GM12864 (cell line): ENCODE measurements at regions not wholly inside any gene's neighbourhood (a gene's known extent, or its start where the extent isn't known, plus 50 kb on each side); places are given as distances from the start of the nearest gene placed in this dataset.

ENCODE experiments used
- DNase-seq: peaks from one replicate; pipeline ENCODE4 v3.0.0-alpha.2; 2011; ENCODE audit warnings: low read depth
- H3K4me3 ChIP-seq: 2 replicates; pipeline ENCODE4 v1.5.1; 2011; ENCODE audit warnings: mild to moderate bottlenecking, low read depth, low read length, control low read depth
- TF ChIP-seq, protein P1 (sequence below): IDR thresholded peaks from 2 replicates; pipeline ENCODE4 v1.5.1; 2011; ENCODE audit warnings: low read depth, mild to moderate bottlenecking, moderate library complexity, low read length, control low read depth, inconsistent platforms; ENCODE audit errors: missing control alignments

DNA sequence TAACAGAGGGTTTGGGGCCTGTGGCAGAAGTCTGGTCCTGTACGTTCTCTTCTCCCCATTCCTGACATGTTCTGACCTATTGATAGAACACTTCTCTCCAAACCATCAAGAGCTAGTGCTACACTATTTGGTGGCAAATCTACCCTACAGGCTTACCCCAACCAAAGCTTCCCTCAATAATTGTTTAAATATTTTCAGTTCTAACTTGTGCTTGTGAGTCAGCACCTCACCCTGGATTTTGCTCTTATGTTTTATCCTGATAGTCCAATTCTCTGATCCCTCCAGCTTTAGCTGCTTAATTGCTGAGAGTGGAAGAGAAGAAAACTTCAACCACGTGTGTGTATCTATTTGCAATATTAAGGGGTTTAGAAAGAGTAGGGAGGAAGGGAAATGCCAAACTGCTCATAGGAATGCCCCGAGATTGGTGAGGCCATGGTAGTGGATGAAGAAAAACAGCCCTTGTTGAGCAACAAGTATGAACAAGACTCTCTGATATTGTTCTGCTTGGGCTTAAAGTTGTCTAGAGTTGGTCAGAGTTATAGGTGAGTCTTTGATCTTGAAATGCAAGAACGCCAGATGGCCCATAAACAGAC lies 67.8 kb upstream of the PARD3B start:
- H3K4me3 ChIP-seq: no peak overlapping the region
- no peak for DNase-seq
- TF ChIP-seq, protein P1, sequence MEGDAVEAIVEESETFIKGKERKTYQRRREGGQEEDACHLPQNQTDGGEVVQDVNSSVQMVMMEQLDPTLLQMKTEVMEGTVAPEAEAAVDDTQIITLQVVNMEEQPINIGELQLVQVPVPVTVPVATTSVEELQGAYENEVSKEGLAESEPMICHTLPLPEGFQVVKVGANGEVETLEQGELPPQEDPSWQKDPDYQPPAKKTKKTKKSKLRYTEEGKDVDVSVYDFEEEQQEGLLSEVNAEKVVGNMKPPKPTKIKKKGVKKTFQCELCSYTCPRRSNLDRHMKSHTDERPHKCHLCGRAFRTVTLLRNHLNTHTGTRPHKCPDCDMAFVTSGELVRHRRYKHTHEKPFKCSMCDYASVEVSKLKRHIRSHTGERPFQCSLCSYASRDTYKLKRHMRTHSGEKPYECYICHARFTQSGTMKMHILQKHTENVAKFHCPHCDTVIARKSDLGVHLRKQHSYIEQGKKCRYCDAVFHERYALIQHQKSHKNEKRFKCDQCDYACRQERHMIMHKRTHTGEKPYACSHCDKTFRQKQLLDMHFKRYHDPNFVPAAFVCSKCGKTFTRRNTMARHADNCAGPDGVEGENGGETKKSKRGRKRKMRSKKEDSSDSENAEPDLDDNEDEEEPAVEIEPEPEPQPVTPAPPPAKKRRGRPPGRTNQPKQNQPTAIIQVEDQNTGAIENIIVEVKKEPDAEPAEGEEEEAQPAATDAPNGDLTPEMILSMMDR: no peak

DNA sequence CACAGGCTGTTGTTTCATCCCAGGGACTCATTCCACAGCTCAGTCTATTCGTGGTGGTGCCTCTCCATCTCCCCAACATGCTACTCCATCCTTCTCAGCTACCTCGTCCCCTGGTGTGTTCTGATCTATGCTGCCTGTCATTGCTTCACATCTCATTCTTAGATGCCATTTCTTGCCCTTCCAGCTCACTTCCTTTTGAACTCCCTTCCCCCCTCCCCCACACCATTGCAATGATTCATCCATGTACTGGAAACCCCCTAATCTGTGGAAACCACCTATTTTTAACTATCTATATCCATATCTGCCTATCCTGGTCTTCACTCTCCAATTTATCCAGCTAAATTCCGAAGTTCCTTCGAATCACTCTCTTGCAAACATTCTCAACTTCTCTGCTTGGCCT lies 65.7 kb upstream of the PARD3B start:
- H3K4me3 ChIP-seq: no peak overlapping the region
- TF ChIP-seq, protein P1: no peak
- DNase-seq: no peak

DNA sequence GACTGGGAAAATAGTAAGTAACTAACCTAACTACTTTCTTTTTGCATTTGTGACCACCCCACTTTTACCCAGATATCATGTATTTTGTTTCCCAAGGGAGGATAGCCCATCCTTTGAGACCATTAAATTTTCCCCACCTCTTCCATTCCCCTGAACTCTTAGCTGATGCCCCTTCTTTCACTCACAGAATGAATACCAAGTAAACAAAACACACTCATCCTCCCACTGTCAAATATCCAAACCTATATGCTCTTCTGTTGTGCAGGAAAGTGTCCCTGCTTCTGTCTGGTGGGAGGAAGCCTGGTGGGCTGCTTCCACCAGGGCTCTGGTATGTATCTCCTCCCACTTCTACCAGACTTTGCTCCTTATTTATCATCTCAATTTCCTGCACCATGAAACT lies 64.6 kb upstream of the PARD3B start:
- TF ChIP-seq, protein P1: no peak
- H3K4me3 ChIP-seq: no peak overlapping the region
- DNase-seq: no peak

GRCh38 chr2:204483608-204484081 lies 61.6 kb upstream of the PARD3B start:
- DNase-seq: no peak
- no peak overlapping the region for H3K4me3 ChIP-seq
- TF ChIP-seq, protein P1: no peak

DNA sequence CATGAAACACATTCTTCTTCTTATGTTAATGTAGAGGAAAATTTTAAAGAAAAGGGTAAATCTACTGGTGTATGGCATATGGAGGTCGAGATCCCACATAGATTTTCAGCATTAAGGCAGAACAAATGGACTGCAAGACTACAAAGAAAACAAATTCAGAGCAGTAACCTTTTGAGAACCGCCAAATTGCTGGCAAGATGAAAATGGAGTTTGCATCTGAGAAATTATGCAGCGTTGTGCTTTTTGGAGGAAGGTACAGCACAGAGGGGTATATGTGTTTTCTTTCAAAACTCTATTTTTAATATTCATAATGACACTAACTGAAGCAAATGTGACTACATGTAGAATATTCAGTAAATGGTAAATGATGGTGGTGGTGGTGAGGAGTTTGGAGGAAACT lies 59.0 kb upstream of the PARD3B start:
- DNase-seq: no peak
- TF ChIP-seq, protein P1: no peak
- H3K4me3 ChIP-seq: no peak overlapping the region

- TF ChIP-seq, protein P1: no peak
These were observed 58.5 kb upstream of the PARD3B start for GRCh38 chr2:204486805-204487204.

More at GRCh38 chr2:204486805-204487204, 58.5 kb upstream of the PARD3B start:
- no peak for DNase-seq
- H3K4me3 ChIP-seq: no peak overlapping the region
